HEK293T (cell line): ENCODE measurements at regions not wholly inside any gene's neighbourhood (a gene's known extent, or its start where the extent isn't known, plus 50 kb on each side); places are given as distances from the start of the nearest gene placed in this dataset.

Experiments
- CTCF ChIA-PET: fragments of 350-600 bp; formaldehyde crosslinking; extraction: SDS; loops from one replicate; lab custom pipeline; 2021; ENCODE audit warnings: antibody characterized with exemption, inconsistent platforms; lab: Yijun Ruan, JAX
- POLR2A ChIA-PET: fragments of 350-600 bp; formaldehyde crosslinking; extraction: SDS; loops from one replicate; lab custom pipeline; 2020; ENCODE audit warnings: antibody characterized with exemption, inconsistent platforms; lab: Yijun Ruan, JAX
- DNase-seq: peaks from one replicate; pipeline ENCODE4 v3.0.0; 2012; ENCODE audit warnings: mixed read lengths; ENCODE audit errors: extremely low spot score
- ARNT ChIP-seq: fragments of 450-650 bp; IDR thresholded peaks from 2 replicates; pipeline ENCODE4 v1.6.1; 2017; ENCODE audit warnings: mild to moderate bottlenecking
- BHLHE40 ChIP-seq: fragments of 450-650 bp; IDR thresholded peaks from 2 replicates; pipeline ENCODE4 v1.6.1; 2016; ENCODE audit warnings: mild to moderate bottlenecking, moderate library complexity, borderline replicate concordance
- CTBP1 ChIP-seq: fragments of 450-650 bp; IDR thresholded peaks from 2 replicates; pipeline ENCODE4 v1.6.1; 2016; ENCODE audit warnings: borderline replicate concordance
- ELF4 ChIP-seq: fragments of 450-650 bp; IDR thresholded peaks from 2 replicates; pipeline ENCODE4 v1.6.1; 2017; ENCODE audit warnings: antibody characterized with exemption
- FOXA1 ChIP-seq: fragments of 450-650 bp; IDR thresholded peaks from 2 replicates; pipeline ENCODE4 v1.6.1; 2016; ENCODE audit warnings: mild to moderate bottlenecking
- FOXK2 ChIP-seq: fragments of 450-650 bp; IDR thresholded peaks from 2 replicates; pipeline ENCODE4 v1.6.1; 2016; ENCODE audit warnings: mild to moderate bottlenecking
- FOXM1 ChIP-seq: fragments of 450-650 bp; IDR thresholded peaks from 2 replicates; pipeline ENCODE4 v1.6.1; 2017; ENCODE audit warnings: mild to moderate bottlenecking, borderline replicate concordance
- HDGF ChIP-seq: fragments of 450-650 bp; IDR thresholded peaks from 2 replicates; pipeline ENCODE4 v1.6.1; 2017; ENCODE audit warnings: antibody characterized with exemption, borderline replicate concordance
- L3MBTL2 ChIP-seq: fragments of 450-650 bp; conservative IDR thresholded peaks from 2 replicates; pipeline ENCODE4 v1.6.1; 2016; ENCODE audit warnings: mild to moderate bottlenecking
- LEF1 ChIP-seq: fragments of 450-650 bp; IDR thresholded peaks from 2 replicates; pipeline ENCODE4 v1.6.1; 2017; ENCODE audit warnings: mild to moderate bottlenecking, borderline replicate concordance
- NFRKB ChIP-seq: fragments of 450-650 bp; IDR thresholded peaks from 2 replicates; pipeline ENCODE4 v1.6.1; 2016; ENCODE audit warnings: mild to moderate bottlenecking, moderate library complexity
- PKNOX1 ChIP-seq: fragments of 450-650 bp; IDR thresholded peaks from 2 replicates; pipeline ENCODE4 v1.6.1; 2016
- SP1 ChIP-seq: fragments of 450-650 bp; IDR thresholded peaks from 2 replicates; pipeline ENCODE4 v1.6.1; 2017
- SUZ12 ChIP-seq: fragments of 450-650 bp; IDR thresholded peaks from 2 replicates; pipeline ENCODE4 v1.6.1; 2016; ENCODE audit warnings: mild to moderate bottlenecking
- TARDBP ChIP-seq: fragments of 450-650 bp; IDR thresholded peaks from 2 replicates; pipeline ENCODE4 v1.6.1; 2016
- ZNF384 ChIP-seq: fragments of 450-650 bp; IDR thresholded peaks from 2 replicates; pipeline ENCODE4 v1.6.1; 2016

- POLR2A ChIA-PET: no interaction called here
Measured at GRCh38 chr5:144017119-144017518, 153.3 kb downstream of the YIPF5 start.

GRCh38 chr5:144017631-144018030, 152.8 kb downstream of the YIPF5 start:
- no peak for DNase-seq
- TF ChIP-seq L3MBTL2 (no peak), FOXK2 (no peak), ARNT (no peak), SUZ12 (no peak), FOXA1 (no peak), CTBP1 (no peak), HDGF (no peak), NFRKB (no peak), SP1 (no peak)
- POLR2A ChIA-PET: no interaction called here
- CTCF ChIA-PET: interaction anchor here (0.5 kb wide), 1 partner anchor 405 kb away, joined by 5 read pairs; no protein-coding TSS in a partner anchor

More at GRCh38 chr5:144017119-144017518, 153.3 kb downstream of the YIPF5 start:
- no peak for DNase-seq
- TF ChIP-seq PKNOX1 (no peak), ELF4 (no peak), ZNF384 (no peak), CTBP1 (no peak), TARDBP (no peak), L3MBTL2 (no peak), ARNT (no peak), LEF1 (no peak), HDGF (no peak), SUZ12 (no peak), FOXA1 (no peak), NFRKB (no peak), FOXM1 (no peak)
- CTCF ChIA-PET: interaction anchor here (0.5 kb wide), 1 partner anchor 404 kb away, joined by 5 read pairs; no protein-coding TSS in a partner anchor

GRCh38 chr5:144024090-144024489, 146.4 kb downstream of the YIPF5 start:
- ChIA-PET POLR2A (no interaction called here), CTCF (no interaction called here)
- no peak for TF ChIP-seq SP1
- TF ChIP-seq L3MBTL2: no peak
- no peak for TF ChIP-seq ELF4
- TF ChIP-seq FOXK2: no peak
- no peak for TF ChIP-seq SUZ12
- no peak for TF ChIP-seq FOXM1
- no peak for TF ChIP-seq LEF1
- TF ChIP-seq CTBP1: no peak
- no peak for TF ChIP-seq PKNOX1
- TF ChIP-seq NFRKB: no peak
- no peak for TF ChIP-seq BHLHE40
- no peak for TF ChIP-seq ARNT
- TF ChIP-seq TARDBP: no peak
- DNase-seq: no peak

GRCh38 chr5:144024545-144024944, 145.9 kb downstream of the YIPF5 start:
- TF ChIP-seq FOXM1 (no peak), ZNF384 (no peak), TARDBP (no peak), ELF4 (no peak), SUZ12 (no peak), PKNOX1 (no peak), L3MBTL2 (no peak), SP1 (no peak), CTBP1 (no peak), HDGF (no peak), BHLHE40 (no peak), FOXK2 (no peak), FOXA1 (no peak), NFRKB (no peak), LEF1 (no peak), ARNT (no peak)
- no peak for DNase-seq
- ChIA-PET CTCF (no interaction called here), POLR2A (no interaction called here)

- ChIA-PET POLR2A (no interaction called here), CTCF (no interaction called here)
- TF ChIP-seq HDGF: no peak
- no peak for TF ChIP-seq FOXK2
- TF ChIP-seq SP1: no peak
- TF ChIP-seq CTBP1: no peak
- TF ChIP-seq LEF1: no peak
- no peak for TF ChIP-seq BHLHE40
- TF ChIP-seq FOXA1: no peak
- no peak for TF ChIP-seq ZNF384
- no peak for TF ChIP-seq FOXM1
Measured at GRCh38 chr5:144026286-144026685, 144.2 kb downstream of the YIPF5 start.

GRCh38 chr5:144028058-144028457, 142.4 kb downstream of the YIPF5 start:
- ChIA-PET CTCF (interaction anchor here (0.7 kb wide), 1 partner anchor 1089 kb away, joined by 3 read pairs; no protein-coding TSS in a partner anchor), POLR2A (no interaction called here)
- no peak for TF ChIP-seq SUZ12
- no peak for TF ChIP-seq TARDBP
- no peak for TF ChIP-seq ZNF384
- TF ChIP-seq LEF1: no peak
- TF ChIP-seq SP1: no peak
- no peak for TF ChIP-seq FOXK2
- TF ChIP-seq NFRKB: no peak
- TF ChIP-seq BHLHE40: no peak
- TF ChIP-seq ELF4: no peak
- no peak for TF ChIP-seq PKNOX1
- no peak for TF ChIP-seq FOXA1
- no peak for TF ChIP-seq ARNT
- no peak for TF ChIP-seq FOXM1
- no peak for DNase-seq

More at GRCh38 chr5:144026286-144026685, 144.2 kb downstream of the YIPF5 start:
- no peak for DNase-seq
